Activated B cell treated with CpG ODN at 0.5 μM for 24 hours (primary cell): ENCODE measurements at regions not wholly inside any gene's neighbourhood (a gene's known extent, or its start where the extent isn't known, plus 50 kb on each side); places are given as distances from the start of the nearest gene placed in this dataset.

Experiments used
- ATAC-seq: fragments of 200-7000 bp; cut with Tn5 transposase; one replicate; pipeline ENCODE4 v1.10.0; 2021; ENCODE audit warnings: low read depth, mild to moderate bottlenecking, moderate library complexity
- CTCF ChIA-PET: fragments of 350-600 bp; sonication (Branson Sonifier 250); formaldehyde crosslinking; loops from one replicate; lab custom pipeline; 2021; ENCODE audit warnings: antibody characterized with exemption; lab: Charles Lee
- POLR2A ChIA-PET: fragments of 350-600 bp; sonication (Branson Sonifier 250); formaldehyde crosslinking; loops from one replicate; lab custom pipeline; 2021; ENCODE audit warnings: antibody characterized with exemption; lab: Charles Lee
- DNase-seq: peaks from one replicate; pipeline ENCODE4 v3.0.0; 2022
- H3K27ac Mint-ChIP-seq: one replicate; pipeline ENCODE4 v1.8.0; 2020; ENCODE audit warnings: mixed read lengths
- H3K27me3 Mint-ChIP-seq: one replicate; pipeline ENCODE4 v1.8.0; 2021; ENCODE audit warnings: mixed read lengths
- H3K36me3 Mint-ChIP-seq: one replicate; pipeline ENCODE4 v1.8.0; 2021; ENCODE audit warnings: low read depth, mixed read lengths
- H3K4me1 Mint-ChIP-seq: one replicate; pipeline ENCODE4 v1.8.0; 2021; ENCODE audit warnings: mixed read lengths
- H3K4me3 Mint-ChIP-seq: one replicate; pipeline ENCODE4 v1.8.0; 2020; ENCODE audit warnings: mild to moderate bottlenecking, mixed read lengths
- H3K9me3 Mint-ChIP-seq: one replicate; pipeline ENCODE4 v1.8.0; 2020; ENCODE audit warnings: mixed read lengths
- CTCF ChIP-seq: fragments of 200-600 bp; IDR thresholded peaks from one replicate; pipeline ENCODE4 v1.8.0; 2022; ENCODE audit warnings: antibody characterized with exemption, mild to moderate bottlenecking
- intact Hi-C: fragments of 100-400 bp; cut with micrococcal nuclease; formaldehyde crosslinking; loops from one replicate; pipeline ENCODE4 v1.15.1; 2024

DNA sequence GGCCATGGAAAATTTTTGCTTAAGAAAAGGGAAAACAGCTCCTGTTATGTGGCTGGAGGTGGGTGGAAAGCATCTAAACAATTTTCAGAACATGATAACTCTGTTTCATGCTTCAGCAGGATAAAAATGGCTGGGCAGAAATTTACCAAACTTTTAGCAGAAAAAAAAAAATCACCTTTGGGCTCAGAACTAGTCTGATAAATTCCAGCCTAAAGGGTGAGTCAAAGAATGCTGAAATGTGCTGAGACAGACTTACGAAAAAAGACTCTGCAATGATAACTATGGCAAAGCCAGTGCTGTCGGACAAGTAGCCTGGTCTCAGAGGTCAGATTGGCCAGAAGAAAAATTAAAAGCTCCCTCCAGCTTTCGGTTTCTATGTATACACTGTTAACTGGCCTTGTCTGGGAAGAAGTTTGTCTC lies 123.6 kb downstream of the LRATD1 start:
- intact Hi-C loops = no loop called here

GRCh38 chr2:14756981-14757657 lies 124.6 kb downstream of the LRATD1 start:
- no peak for DNase-seq
- H3K27me3 Mint-ChIP-seq = no peaks in the 10 kb centered on the region
- CTCF ChIA-PET = no interaction called here

More for the DNA sequence above, 123.6 kb downstream of the LRATD1 start:
- no peak for TF ChIP-seq CTCF
- ATAC-seq (no peak), DNase-seq (no peak)
- Mint-ChIP-seq H3K9me3 (no peaks in the 10 kb centered on the region), H3K27ac (no peak overlapping the region), H3K27me3 (no peaks in the 10 kb centered on the region), H3K4me1 (no peaks in the 10 kb centered on the region), H3K4me3 (no peak overlapping the region), H3K36me3 (no peaks in the 10 kb centered on the region)
- ChIA-PET CTCF (no interaction called here), POLR2A (no interaction called here)

DNA sequence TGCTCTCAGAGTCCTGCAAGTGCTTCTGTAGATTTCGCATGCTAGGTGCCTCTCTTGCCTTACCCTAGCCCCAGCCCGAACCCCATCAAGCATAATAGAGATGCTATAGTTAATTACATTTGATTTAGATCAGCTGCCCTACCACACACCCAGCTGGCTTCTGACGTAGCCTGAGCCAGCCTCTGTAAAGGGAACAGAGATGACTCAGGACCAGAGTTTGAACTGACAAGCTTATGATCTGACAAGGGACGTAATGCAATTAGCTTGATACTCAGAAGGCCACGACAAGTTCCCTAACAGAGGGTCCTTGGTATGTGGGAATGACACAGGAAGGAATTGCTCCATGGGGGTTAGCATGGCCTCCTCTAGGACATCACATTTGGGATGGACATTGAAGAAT lies 126.6 kb downstream of the LRATD1 start:
- no peak overlapping the region for H3K4me3 Mint-ChIP-seq
- H3K27me3 Mint-ChIP-seq = no peaks in the 10 kb centered on the region
- intact Hi-C loops = no loop called here
- no peak for TF ChIP-seq CTCF
- no peaks in the 10 kb centered on the region for H3K9me3 Mint-ChIP-seq
- POLR2A ChIA-PET = no interaction called here
- CTCF ChIA-PET = no interaction called here
- no peaks in the 10 kb centered on the region for H3K4me1 Mint-ChIP-seq
- DNase-seq = no peak
- ATAC-seq = no peak
- no peaks in the 10 kb centered on the region for H3K36me3 Mint-ChIP-seq
- no peak overlapping the region for H3K27ac Mint-ChIP-seq

More at GRCh38 chr2:14756981-14757657, 124.6 kb downstream of the LRATD1 start:
- Mint-ChIP-seq H3K4me1 (no peaks in the 10 kb centered on the region), H3K27ac (no peak overlapping the region), H3K9me3 (no peaks in the 10 kb centered on the region), H3K4me3 (no peak overlapping the region), H3K36me3 (no peaks in the 10 kb centered on the region)
- no peak for ATAC-seq
- intact Hi-C loops = no loop called here
- TF ChIP-seq CTCF = no peak
- POLR2A ChIA-PET = no interaction called here

DNA sequence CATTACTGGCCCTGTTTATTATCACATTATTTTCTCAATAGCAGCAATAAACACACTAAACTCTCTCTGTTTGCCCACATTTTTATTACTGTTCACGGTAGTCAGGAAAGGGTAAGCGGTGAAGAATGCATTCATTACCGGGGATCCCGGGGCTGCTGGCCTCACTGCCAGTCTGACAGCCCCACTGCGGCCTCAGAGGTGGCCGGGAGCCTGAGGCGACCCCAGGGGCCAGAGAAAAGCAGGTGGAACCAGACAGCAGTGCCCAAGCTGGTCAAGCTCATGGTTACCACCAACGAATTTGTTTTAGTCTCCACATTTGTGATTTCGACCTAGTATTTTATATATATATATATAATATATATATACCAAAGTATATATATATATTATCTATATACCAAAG lies 127.7 kb downstream of the LRATD1 start:
- Mint-ChIP-seq H3K27ac (no peak overlapping the region), H3K4me3 (no peak overlapping the region), H3K9me3 (no peaks in the 10 kb centered on the region), H3K36me3 (no peaks in the 10 kb centered on the region), H3K27me3 (no peaks in the 10 kb centered on the region), H3K4me1 (no peaks in the 10 kb centered on the region)
- TF ChIP-seq CTCF = no peak
- ATAC-seq (no peak), DNase-seq (no peak)
- ChIA-PET CTCF (no interaction called here), POLR2A (no interaction called here)
- intact Hi-C loops = no loop called here

DNA sequence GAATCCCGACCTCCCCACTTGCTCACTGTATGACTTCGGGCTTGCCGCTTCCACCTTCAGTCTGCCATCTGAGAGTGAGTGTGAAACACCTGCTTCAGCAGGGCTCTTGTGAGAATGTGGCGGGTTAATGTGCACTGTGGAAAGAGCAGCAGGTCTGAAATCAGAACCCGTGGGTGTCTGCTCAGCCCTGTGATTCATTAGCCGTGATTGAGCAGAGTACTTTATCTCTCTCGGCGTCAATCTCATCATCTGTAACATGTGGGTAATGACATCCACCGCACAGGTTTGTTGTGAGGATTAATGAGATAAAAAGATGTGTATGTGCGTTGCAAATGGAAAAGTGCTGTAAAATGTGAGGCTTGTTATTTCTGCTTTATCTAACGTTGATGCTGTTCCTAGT lies 128.6 kb downstream of the LRATD1 start:
- H3K9me3 Mint-ChIP-seq = no peaks in the 10 kb centered on the region
- no peak overlapping the region for H3K27ac Mint-ChIP-seq
- no peak for DNase-seq
- ChIA-PET POLR2A (no interaction called here), CTCF (no interaction called here)
- no peaks in the 10 kb centered on the region for H3K4me1 Mint-ChIP-seq
- no peaks in the 10 kb centered on the region for H3K36me3 Mint-ChIP-seq
- TF ChIP-seq CTCF = no peak
- H3K27me3 Mint-ChIP-seq = no peaks in the 10 kb centered on the region
- H3K4me3 Mint-ChIP-seq = no peak overlapping the region
- ATAC-seq = no peak
- intact Hi-C loops = no loop called here
